GM13977 (cell line): ENCODE measurements at regions not wholly inside any gene's neighbourhood (a gene's known extent, or its start where the extent isn't known, plus 50 kb on each side); places are given as distances from the start of the nearest gene placed in this dataset.
"Not testable (repeated sequence)": the region's sequence is repeated elsewhere in the genome, so short reads cannot be mapped to it uniquely, and the experiment has no call there.

Experiments
- DNase-seq: peaks from one replicate; pipeline ENCODE4 v3.0.0; 2012; ENCODE audit warnings: low spot score
- in situ Hi-C: fragments of 300-500 bp; cut with MboI; formaldehyde crosslinking; loops from one replicate; pipeline ENCODE4 v1.12.0; 2022; ENCODE audit warnings: low sequenced_read_pairs, low pct_unique_long_range_greater_than_20kb, mixed read lengths, inconsistent platforms; ENCODE audit not compliant: unreplicated experiment
- TF ChIP-seq, protein P1 (sequence below): IDR thresholded peaks from 2 replicates; pipeline ENCODE4 v1.5.1; 2012; ENCODE audit warnings: mild to moderate bottlenecking, control low read depth; ENCODE audit not compliant: insufficient read depth; ENCODE audit errors: extremely low read depth, missing control alignments

DNA sequence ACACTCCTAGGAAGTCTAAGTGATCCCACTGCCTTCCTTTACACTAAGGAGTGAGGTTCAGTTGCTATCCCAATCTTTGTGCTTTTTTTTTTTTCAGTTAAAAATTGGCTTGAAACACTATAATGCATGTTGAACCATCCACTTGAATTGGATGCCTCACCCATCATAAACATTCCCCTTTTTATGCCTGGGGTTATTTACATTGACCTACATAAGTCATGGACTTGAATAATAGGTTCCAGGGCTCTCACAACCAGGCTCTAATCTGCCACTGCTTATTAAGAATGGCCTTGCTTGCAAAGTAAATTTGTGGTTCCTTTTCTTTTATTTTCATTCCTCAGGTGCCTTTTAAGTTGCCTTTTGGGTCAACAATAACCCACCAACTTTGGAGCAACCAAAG is 236.1 kb upstream of the MEIS1 start:
- in situ Hi-C loops = no loop called here
- TF ChIP-seq, protein P1, sequence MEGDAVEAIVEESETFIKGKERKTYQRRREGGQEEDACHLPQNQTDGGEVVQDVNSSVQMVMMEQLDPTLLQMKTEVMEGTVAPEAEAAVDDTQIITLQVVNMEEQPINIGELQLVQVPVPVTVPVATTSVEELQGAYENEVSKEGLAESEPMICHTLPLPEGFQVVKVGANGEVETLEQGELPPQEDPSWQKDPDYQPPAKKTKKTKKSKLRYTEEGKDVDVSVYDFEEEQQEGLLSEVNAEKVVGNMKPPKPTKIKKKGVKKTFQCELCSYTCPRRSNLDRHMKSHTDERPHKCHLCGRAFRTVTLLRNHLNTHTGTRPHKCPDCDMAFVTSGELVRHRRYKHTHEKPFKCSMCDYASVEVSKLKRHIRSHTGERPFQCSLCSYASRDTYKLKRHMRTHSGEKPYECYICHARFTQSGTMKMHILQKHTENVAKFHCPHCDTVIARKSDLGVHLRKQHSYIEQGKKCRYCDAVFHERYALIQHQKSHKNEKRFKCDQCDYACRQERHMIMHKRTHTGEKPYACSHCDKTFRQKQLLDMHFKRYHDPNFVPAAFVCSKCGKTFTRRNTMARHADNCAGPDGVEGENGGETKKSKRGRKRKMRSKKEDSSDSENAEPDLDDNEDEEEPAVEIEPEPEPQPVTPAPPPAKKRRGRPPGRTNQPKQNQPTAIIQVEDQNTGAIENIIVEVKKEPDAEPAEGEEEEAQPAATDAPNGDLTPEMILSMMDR = no peak
- DNase-seq = no peak

DNA sequence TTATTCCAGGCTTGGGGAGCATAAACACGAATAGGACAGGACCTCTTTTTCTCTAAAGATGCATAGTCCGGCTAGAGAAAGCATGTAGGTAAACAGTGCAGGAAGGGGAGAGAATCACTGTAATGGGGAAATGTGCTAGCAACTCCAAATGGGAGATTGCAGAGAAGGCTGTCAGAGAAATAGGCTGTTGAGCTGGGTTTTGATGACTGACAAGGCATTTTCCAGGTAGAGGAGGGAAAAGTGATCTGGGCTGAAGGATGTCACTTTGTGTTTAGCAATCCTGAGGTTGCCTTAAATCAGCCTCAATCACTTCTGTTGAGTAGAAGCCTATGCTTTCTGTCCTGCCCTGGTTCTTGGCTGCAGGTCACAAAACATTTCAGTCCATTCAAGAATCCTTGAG is 242.0 kb upstream of the MEIS1 start:
- DNase-seq = no peak
- in situ Hi-C loops = no loop called here
- TF ChIP-seq, protein P1 = no peak

DNA sequence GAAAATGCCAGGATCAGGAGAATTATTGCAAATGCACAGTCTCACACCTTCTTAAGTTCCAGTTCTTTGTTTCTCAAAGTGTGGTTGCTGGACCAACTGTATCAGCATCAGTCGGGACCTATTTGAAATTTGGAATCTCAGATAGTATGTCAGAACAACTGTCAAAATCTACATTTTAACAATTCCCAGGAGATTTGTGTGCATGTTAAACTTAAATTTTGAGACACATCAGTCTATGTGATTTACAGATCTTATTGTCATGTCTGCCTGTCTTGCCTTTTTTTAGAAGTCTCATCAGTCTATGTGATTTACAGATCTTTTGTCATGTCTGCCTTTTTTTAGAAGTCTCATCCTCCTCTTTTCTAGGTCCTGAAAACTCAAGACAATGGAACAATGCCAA is 243.6 kb upstream of the MEIS1 start:
- TF ChIP-seq, protein P1 = no peak
- no peak for DNase-seq
- in situ Hi-C loops = no loop called here

DNA sequence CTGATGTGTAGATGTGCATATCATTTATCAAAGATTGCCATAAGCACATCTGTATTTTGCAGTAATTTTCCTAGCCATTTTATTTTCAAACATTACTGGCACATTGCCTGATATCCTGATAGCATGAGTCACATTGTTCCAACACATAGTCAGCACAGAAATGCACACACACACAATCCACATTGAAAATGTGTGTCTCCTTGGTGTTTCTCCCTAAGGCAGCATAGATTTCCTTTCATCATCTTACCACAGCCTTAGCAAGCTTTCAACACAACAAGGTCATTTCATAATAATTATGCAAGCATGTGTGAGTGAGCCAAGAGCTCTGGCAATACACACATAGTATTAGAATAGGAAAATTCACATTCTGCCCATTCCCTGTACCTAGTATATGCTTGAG is 245.4 kb upstream of the MEIS1 start:
- TF ChIP-seq, protein P1 = no peak
- DNase-seq = no peak
- in situ Hi-C loops = no loop called here

DNA sequence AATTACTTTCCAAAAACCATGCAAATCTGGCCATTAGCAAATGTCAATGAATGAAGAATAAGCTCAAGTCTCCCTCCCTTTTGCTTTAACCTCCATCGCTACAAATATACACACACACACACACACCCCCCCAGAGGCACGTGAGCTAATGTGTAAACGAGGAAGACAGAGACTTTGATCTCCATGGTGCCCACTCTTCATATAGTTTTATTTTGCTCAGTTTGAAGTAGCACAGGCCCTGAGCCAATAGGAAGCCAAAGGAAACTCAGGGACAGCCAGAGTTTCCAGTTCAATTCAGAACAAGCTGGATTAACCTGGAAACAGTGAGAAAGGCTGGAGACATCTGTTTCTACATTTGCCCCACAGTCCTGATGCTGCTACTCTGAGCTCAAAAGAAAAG is 248.4 kb upstream of the MEIS1 start:
- no peak for DNase-seq
- in situ Hi-C loops = no loop called here
- TF ChIP-seq, protein P1 = no peak

DNA sequence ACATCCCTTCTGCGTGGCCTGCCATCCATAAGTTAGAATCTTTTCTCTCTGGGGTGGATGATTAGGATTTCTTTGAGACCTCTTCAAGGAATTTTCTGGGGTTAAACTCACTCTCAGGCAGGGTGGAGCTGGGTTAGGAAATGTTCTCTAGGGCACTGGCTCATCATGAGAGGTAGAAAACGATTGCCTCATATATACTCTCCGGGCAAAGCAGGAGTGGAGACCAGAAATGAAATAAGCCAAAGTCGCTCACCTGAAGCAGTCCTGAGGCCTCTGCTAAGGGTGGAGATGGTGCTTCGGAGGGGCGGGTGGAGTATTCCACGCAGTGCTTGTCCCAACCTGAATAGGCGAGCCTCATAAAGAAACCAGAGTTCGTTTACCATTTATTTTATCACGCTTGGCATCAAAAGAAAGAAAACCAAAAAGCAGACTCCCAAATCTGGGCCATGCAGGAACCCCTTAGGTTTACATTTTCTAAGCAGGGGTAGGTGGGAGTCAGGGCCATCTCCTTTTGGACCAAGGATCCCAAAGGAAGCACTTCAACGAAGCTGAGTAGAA is 249.3 kb upstream of the MEIS1 start:
- TF ChIP-seq, protein P1 = no peak
- no peak for DNase-seq
- in situ Hi-C loops = no loop called here

DNA sequence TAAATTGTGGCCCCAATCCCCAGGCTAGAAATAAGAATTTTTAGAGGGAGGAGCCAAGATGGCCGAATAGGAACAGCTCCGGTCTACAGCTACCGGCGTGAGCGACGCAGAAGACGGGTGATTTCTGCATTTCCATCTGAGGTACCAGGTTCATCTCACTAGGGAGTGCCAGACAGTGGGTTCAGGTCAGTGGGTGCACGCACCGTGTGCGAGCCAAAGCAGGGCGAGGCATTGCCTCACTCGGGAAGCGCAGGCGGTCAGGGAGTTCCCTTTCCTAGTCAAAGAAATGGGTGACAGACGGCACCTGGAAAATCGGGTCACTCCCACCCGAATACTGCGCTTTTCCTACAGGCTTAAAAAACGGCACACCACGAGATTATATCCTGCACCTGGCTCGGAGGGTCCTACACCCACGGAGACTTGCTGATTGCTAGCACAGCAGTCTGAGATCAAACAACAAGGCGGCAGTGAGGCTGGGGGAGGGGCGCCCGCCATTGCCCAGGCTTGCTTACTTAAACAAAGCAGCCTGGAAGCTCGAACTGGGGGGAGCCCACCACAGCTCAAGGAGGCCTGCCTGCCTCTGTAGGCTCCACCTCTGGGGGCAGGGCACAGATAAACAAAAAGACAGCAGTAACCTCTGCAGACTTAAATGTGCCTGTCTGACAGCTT is 257.7 kb upstream of the MEIS1 start:
- in situ Hi-C loops, DNase-seq: not testable (repeated sequence)
